Heart right ventricle (tissue), 16 donors: ENCODE measurements at regions not wholly inside any gene's neighbourhood (a gene's known extent, or its start where the extent isn't known, plus 50 kb on each side); places are given as distances from the start of the nearest gene placed in this dataset.

Source experiments
- ATAC-seq, 8 donors: fragments of 200-7000 bp; cut with Tn5 transposase; one replicate each; pipeline ENCODE4 v1.9.1; 2020; ENCODE audit warnings: mild to moderate bottlenecking in 8 of 8, moderate library complexity in 8 of 8, moderate number of reproducible peaks in 1 of 8
- DNase-seq, 2 donors: peaks; one replicate each; pipeline ENCODE4 v3.0.0-alpha.2; 2020
- H3K27ac ChIP-seq, 10 donors: fragments of 200-600 bp; sonication (generic) in 2 of 10; one replicate each; pipeline versions ENCODE4 v1.5.0 to v1.8.0; 2020 to 2022; ENCODE audit warnings: mild to moderate bottlenecking in 3 of 10
- H3K27me3 ChIP-seq, 7 donors: fragments of 200-600 bp; one replicate each; pipeline ENCODE4 v1.8.0; 2021 to 2022; ENCODE audit warnings: mild to moderate bottlenecking in 2 of 7
- H3K36me3 ChIP-seq, 9 donors: fragments of 200-600 bp; sonication (generic) in 1 of 9; one replicate each; pipeline versions ENCODE4 v1.5.0 to v1.8.0; 2020 to 2022; ENCODE audit warnings: mild to moderate bottlenecking in 2 of 9
- H3K4me1 ChIP-seq, 9 donors: fragments of 200-600 bp; sonication (generic) in 1 of 9; one replicate each; pipeline versions ENCODE4 v1.5.0 to v1.8.0; 2020 to 2022; ENCODE audit warnings: mild to moderate bottlenecking in 4 of 9
- H3K4me3 ChIP-seq, 10 donors: fragments of 200-600 bp; sonication (generic) in 2 of 10; one replicate each; pipeline versions ENCODE4 v1.5.0 to v1.8.0; 2020 to 2022; ENCODE audit warnings: mild to moderate bottlenecking in 7 of 10, moderate library complexity in 2 of 10
- H3K9me3 ChIP-seq, 11 donors: fragments of 200-600 bp in 10 of 11; sonication (generic) in 2 of 11; one replicate each; pipeline versions ENCODE4 v1.5.0 to v1.8.0; 2013 to 2022; ENCODE audit warnings: mild to moderate bottlenecking in 2 of 11, control low read depth in 1 of 11, moderate library complexity in 1 of 11
- WGBS, 2 donors: extraction: QIAGEN DNeasy Blood & Tissue Kit; methylation state at CpG; one replicate each; pipeline ENCODE4 v1.1.7; 2013; ENCODE audit warnings: inconsistent platforms in 1 of 2; 5-methylcytosine and 5-hydroxymethylcytosine counted together
- intact Hi-C, 10 donors: fragments of 100-400 bp; cut with DNase I; formaldehyde crosslinking; loops; one replicate each; pipeline versions ENCODE4 v1.11.1 to v1.14.2; 2022
- TF ChIP-seq, protein P1 (sequence below), 9 donors: fragments of 200-600 bp; sonication (generic) in 2 of 9; IDR thresholded peaks; one replicate each; pipeline versions ENCODE4 v1.5.0 to v1.8.0; 2021 to 2022; ENCODE audit warnings: antibody characterized with exemption in 9 of 9, mild to moderate bottlenecking in 5 of 9, moderate library complexity in 1 of 9
- donor health status: Arrhythmogenic right ventricular cardiomyopathy.
- donor health status: ischemic (EF 13 %, LVEDD 7.1; RV severe dilation, severe dysfunction).
- donor health status: healthy with polysubstance abuse.
- donor health status: DM: no; HTN: yes; CAD: no.
- donor health status: DM: no; HTN: no; CAD: no.
- donor health status: ischemic (EF 25% LVEDD 6.9; RV normal size, moderate dysfunction).
- donor health status: ischemic (EF 25% LVEDD 5.7; RV mildly dilated, moderate dysfunction).
- donor health status: healthy.
- donor health status: DM: yes; HTN: yes; CAD: no.
- donor health status: Ischemic cardiomyopathy.
- donor health status: ischemic (EF 35%, LVEDD 5.7; RV mildly dilated, moderate dysfunction).
- donor health status: nonischemic (EF 11% LVEDD 7.7; RV severe dilation, severe dysfunction).
- donor health status: DM: yes; HTN: yes; CAD: no.
- donor health status: PGD.
- donor health status: ischemic (EF 29% LVEDD 5.4; RV normal size, mild dysfunction).
- donor health status: nonischemic (EF 23%, LVEDD 6.1; RV moderate dilation, normal function).

GRCh38 chr5:4847766-4848165 is 292.4 kb upstream of the ADAMTS16 start:
- 89 to 96% methylated on average over 3 of the region's 3 CpGs for WGBS, 2 donors
- peaks cover 0 to 6% (median 0%) of the 10 kb centered on the region in 11 donors for H3K9me3 ChIP-seq
- ATAC-seq (no peak), DNase-seq (no peak)
- H3K36me3 ChIP-seq = no peaks in the 10 kb centered on the region
- H3K4me3 ChIP-seq = no peak overlapping the region
- no peaks in the 10 kb centered on the region for H3K27me3 ChIP-seq
- H3K4me1 ChIP-seq = no peaks in the 10 kb centered on the region
- H3K27ac ChIP-seq = no peak overlapping the region
- intact Hi-C loops = no loop called here
- TF ChIP-seq, protein P1, sequence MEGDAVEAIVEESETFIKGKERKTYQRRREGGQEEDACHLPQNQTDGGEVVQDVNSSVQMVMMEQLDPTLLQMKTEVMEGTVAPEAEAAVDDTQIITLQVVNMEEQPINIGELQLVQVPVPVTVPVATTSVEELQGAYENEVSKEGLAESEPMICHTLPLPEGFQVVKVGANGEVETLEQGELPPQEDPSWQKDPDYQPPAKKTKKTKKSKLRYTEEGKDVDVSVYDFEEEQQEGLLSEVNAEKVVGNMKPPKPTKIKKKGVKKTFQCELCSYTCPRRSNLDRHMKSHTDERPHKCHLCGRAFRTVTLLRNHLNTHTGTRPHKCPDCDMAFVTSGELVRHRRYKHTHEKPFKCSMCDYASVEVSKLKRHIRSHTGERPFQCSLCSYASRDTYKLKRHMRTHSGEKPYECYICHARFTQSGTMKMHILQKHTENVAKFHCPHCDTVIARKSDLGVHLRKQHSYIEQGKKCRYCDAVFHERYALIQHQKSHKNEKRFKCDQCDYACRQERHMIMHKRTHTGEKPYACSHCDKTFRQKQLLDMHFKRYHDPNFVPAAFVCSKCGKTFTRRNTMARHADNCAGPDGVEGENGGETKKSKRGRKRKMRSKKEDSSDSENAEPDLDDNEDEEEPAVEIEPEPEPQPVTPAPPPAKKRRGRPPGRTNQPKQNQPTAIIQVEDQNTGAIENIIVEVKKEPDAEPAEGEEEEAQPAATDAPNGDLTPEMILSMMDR (IDR thresholded peaks at IDR 0.05) = no peak

DNA sequence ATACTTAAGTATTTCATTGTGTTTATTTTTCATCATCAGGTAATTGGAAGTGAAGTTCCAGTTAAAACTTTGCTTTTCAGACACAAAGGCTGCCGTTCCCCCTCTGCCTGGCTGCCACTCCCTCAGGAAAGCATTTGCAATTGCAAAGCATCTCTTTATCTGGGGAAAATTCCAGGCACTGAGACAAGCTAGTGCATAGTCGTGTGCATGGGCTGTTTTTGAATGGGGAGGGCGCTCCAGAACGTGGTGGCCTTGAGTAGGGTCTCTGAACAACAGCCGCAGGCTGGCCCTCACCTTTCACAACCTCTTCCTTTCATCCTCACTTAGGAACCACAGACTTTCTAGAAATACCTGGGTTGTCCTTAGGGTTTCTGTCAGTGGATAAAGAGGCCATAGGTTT is 285.1 kb upstream of the ADAMTS16 start:
- peaks cover 0 to 6% (median 0%) of the 10 kb centered on the region in 11 donors for H3K9me3 ChIP-seq
- no peak for ATAC-seq
- H3K4me3 ChIP-seq = no peak overlapping the region
- no peaks in the 10 kb centered on the region for H3K4me1 ChIP-seq
- intact Hi-C loops = no loop called here
- no peaks in the 10 kb centered on the region for H3K36me3 ChIP-seq
- WGBS, 2 donors = 36 to 44% methylated on average over 5 of the region's 5 CpGs
- no peaks in the 10 kb centered on the region for H3K27me3 ChIP-seq
- H3K27ac ChIP-seq = no peak overlapping the region
- TF ChIP-seq, protein P1 (IDR thresholded peaks at IDR 0.05) = no peak
- no peak for DNase-seq

GRCh38 chr5:4855880-4856279 is 284.2 kb upstream of the ADAMTS16 start:
- no peak overlapping the region for H3K27ac ChIP-seq
- no peak overlapping the region for H3K4me3 ChIP-seq
- intact Hi-C loops = no loop called here
- DNase-seq (no peak), ATAC-seq (no peak)
- H3K27me3 ChIP-seq = no peaks in the 10 kb centered on the region
- TF ChIP-seq, protein P1 (IDR thresholded peaks at IDR 0.05) = no peak
- no peaks in the 10 kb centered on the region for H3K36me3 ChIP-seq
- peaks cover 0 to 4% (median 0%) of the 10 kb centered on the region in 11 donors for H3K9me3 ChIP-seq
- 89 to 90% methylated on average over 2 of the region's 2 CpGs for WGBS, 2 donors
- no peaks in the 10 kb centered on the region for H3K4me1 ChIP-seq

DNA sequence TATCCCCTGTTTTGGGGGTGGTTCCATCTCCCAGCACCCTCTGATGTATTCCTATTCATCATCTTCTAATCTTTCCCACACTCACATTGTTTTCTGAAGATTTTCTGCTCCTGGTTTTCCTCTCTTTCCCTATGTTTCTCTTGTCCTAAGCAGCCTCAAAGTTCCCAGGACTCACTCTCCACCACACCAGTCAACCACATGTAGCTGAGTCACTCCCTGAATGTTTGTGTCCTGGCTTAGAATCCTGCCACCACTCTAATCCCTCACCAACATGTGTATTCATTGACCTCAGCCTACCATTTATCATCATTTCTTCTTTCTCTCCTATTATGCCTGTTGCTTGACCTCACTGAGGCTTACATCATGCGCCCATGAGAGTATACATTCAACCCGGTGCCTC is 282.4 kb upstream of the ADAMTS16 start:
- no peaks in the 10 kb centered on the region for H3K27me3 ChIP-seq
- H3K27ac ChIP-seq = no peak overlapping the region
- H3K9me3 ChIP-seq = no peaks in the 10 kb centered on the region
- no peaks in the 10 kb centered on the region for H3K36me3 ChIP-seq
- DNase-seq (no peak), ATAC-seq (no peak)
- 91 to 94% methylated on average over 2 of the region's 2 CpGs for WGBS, 2 donors
- intact Hi-C loops = no loop called here
- H3K4me1 ChIP-seq = no peaks in the 10 kb centered on the region
- no peak overlapping the region for H3K4me3 ChIP-seq
- TF ChIP-seq, protein P1 (IDR thresholded peaks at IDR 0.05) = no peak
